Smooth muscle cell (in vitro differentiated cells): ENCODE measurements at regions not wholly inside any gene's neighbourhood (a gene's known extent, or its start where the extent isn't known, plus 50 kb on each side); places are given as distances from the start of the nearest gene placed in this dataset.

Experiments
- DNase-seq: peaks from one replicate; lab custom pipeline; 2025; ENCODE audit not compliant: unreplicated experiment; lab: John Stamatoyannopoulos, UW
- H2AFZ ChIP-seq: fragments of 200-600 bp; sonication (generic); 2 replicates; pipeline ENCODE4 v1.6.0; 2016; ENCODE audit warnings: antibody characterized with exemption, low read depth, mild to moderate bottlenecking
- H3F3A ChIP-seq: fragments of 200-600 bp; sonication (generic); 2 replicates; pipeline ENCODE4 v1.6.0; 2017; ENCODE audit warnings: antibody characterized with exemption, low read depth
- H3K27ac ChIP-seq: fragments of 200-600 bp; sonication (generic); 2 replicates; pipeline ENCODE4 v1.5.1; 2016; ENCODE audit warnings: low read depth, mild to moderate bottlenecking
- H3K27me3 ChIP-seq: fragments of 200-600 bp; sonication (generic); 2 replicates; pipeline ENCODE4 v1.6.1; 2016; ENCODE audit warnings: low read depth, mild to moderate bottlenecking
- H3K36me3 ChIP-seq: fragments of 200-600 bp; sonication (generic); 2 replicates; pipeline ENCODE4 v1.5.1; 2016; ENCODE audit warnings: low read depth
- H3K4me1 ChIP-seq: fragments of 200-600 bp; sonication (generic); 2 replicates; pipeline ENCODE4 v1.5.1; 2016; ENCODE audit warnings: low read depth
- H3K4me2 ChIP-seq: fragments of 200-600 bp; sonication (generic); 2 replicates; pipeline ENCODE4 v1.6.0; 2016; ENCODE audit warnings: mild to moderate bottlenecking
- H3K4me3 ChIP-seq: fragments of 200-600 bp; sonication (generic); 2 replicates; pipeline ENCODE4 v1.5.1; 2016; ENCODE audit warnings: mild to moderate bottlenecking
- H3K79me2 ChIP-seq: fragments of 200-600 bp; sonication (generic); 2 replicates; pipeline ENCODE4 v1.6.0; 2016; ENCODE audit warnings: low read depth, mild to moderate bottlenecking
- H3K9ac ChIP-seq: fragments of 200-600 bp; sonication (generic); 2 replicates; pipeline ENCODE4 v1.6.0; 2016; ENCODE audit warnings: low read depth
- H3K9me3 ChIP-seq: fragments of 200-600 bp; sonication (generic); replicated peaks from 2 replicates; pipeline ENCODE4 v1.5.1; 2016; ENCODE audit warnings: low read depth
- H4K20me1 ChIP-seq: fragments of 200-600 bp; sonication (generic); 2 replicates; pipeline ENCODE4 v1.6.0; 2016; ENCODE audit warnings: low read depth
- WGBS: methylation state at CpG from one replicate; pipeline ENCODE4 v1.1.7; 2016; ENCODE audit warnings: low lambda C conversion rate; 5-methylcytosine and 5-hydroxymethylcytosine counted together
- TF ChIP-seq, protein P1 (sequence below): fragments of 200-600 bp; sonication (generic); IDR thresholded peaks from 2 replicates; pipeline ENCODE4 v1.5.1; 2017; ENCODE audit warnings: borderline replicate concordance, mild to moderate bottlenecking, antibody characterized with exemption; ENCODE audit not compliant: insufficient read depth, poor library complexity, severe bottlenecking

- Histone ChIP-seq H3K79me2 (no peaks in the 10 kb centered on the region), H3K27ac (no peak overlapping the region), H4K20me1 (no peaks in the 10 kb centered on the region), H3K9ac (no peak overlapping the region), H3K4me2 (no peak overlapping the region), H3K36me3 (no peaks in the 10 kb centered on the region), H3K27me3 (no peaks in the 10 kb centered on the region), H3K9me3 (no peaks in the 10 kb centered on the region), H3K4me1 (no peaks in the 10 kb centered on the region), H3K4me3 (no peak overlapping the region), H3F3A (no peaks in the 10 kb centered on the region), H2AFZ (no peak overlapping the region)
- TF ChIP-seq, protein P1, sequence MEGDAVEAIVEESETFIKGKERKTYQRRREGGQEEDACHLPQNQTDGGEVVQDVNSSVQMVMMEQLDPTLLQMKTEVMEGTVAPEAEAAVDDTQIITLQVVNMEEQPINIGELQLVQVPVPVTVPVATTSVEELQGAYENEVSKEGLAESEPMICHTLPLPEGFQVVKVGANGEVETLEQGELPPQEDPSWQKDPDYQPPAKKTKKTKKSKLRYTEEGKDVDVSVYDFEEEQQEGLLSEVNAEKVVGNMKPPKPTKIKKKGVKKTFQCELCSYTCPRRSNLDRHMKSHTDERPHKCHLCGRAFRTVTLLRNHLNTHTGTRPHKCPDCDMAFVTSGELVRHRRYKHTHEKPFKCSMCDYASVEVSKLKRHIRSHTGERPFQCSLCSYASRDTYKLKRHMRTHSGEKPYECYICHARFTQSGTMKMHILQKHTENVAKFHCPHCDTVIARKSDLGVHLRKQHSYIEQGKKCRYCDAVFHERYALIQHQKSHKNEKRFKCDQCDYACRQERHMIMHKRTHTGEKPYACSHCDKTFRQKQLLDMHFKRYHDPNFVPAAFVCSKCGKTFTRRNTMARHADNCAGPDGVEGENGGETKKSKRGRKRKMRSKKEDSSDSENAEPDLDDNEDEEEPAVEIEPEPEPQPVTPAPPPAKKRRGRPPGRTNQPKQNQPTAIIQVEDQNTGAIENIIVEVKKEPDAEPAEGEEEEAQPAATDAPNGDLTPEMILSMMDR: no peak
- 62% methylated on average over 2 of the region's 2 CpGs for WGBS
- no peak for DNase-seq
Observed at GRCh38 chr16:64579712-64580111, 542.2 kb downstream of the CDH11 start.

DNA sequence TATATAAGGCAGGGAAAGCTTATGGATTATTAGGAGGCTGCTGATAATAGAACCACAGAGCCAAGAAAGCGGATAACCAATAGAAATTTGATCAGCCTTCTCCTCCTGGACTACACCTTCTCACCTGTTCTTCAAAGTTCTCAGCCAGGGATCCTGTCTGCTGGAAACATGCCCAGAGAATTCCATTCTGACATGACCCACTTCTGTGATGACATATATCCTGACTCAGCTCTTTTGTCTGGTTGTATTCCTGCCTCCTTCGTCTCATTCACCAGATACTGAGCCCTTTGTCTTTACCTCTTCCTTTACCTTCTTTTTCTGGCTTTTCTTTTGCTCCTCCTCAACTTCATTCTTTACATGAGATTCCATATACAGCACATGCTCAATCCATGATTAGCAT, 576.1 kb downstream of the CDH11 start:
- no peak overlapping the region for H3K9ac ChIP-seq
- WGBS: 79% methylated on average over 2 of the region's 2 CpGs
- no peaks in the 10 kb centered on the region for H3F3A ChIP-seq
- no peak for DNase-seq
- no peaks in the 10 kb centered on the region for H3K27me3 ChIP-seq
- H4K20me1 ChIP-seq: no peaks in the 10 kb centered on the region
- no peaks in the 10 kb centered on the region for H3K4me1 ChIP-seq
- no peak overlapping the region for H3K27ac ChIP-seq
- H3K9me3 ChIP-seq: no peaks in the 10 kb centered on the region
- TF ChIP-seq, protein P1: no peak
- H3K79me2 ChIP-seq: no peaks in the 10 kb centered on the region
- H2AFZ ChIP-seq: no peak overlapping the region
- no peak overlapping the region for H3K4me2 ChIP-seq
- H3K4me3 ChIP-seq: no peak overlapping the region
- no peaks in the 10 kb centered on the region for H3K36me3 ChIP-seq

- no peaks in the 10 kb centered on the region for H3K36me3 ChIP-seq
- H4K20me1 ChIP-seq: no peaks in the 10 kb centered on the region
- no peaks in the 10 kb centered on the region for H3F3A ChIP-seq
- no peaks in the 10 kb centered on the region for H3K27me3 ChIP-seq
- TF ChIP-seq, protein P1: no peak
- WGBS: 88% methylated on average over 1 of the region's 1 CpG
- no peak overlapping the region for H3K9ac ChIP-seq
- no peak for DNase-seq
- H3K79me2 ChIP-seq: no peaks in the 10 kb centered on the region
- H3K9me3 ChIP-seq: no peaks in the 10 kb centered on the region
- H3K4me2 ChIP-seq: no peak overlapping the region
- H3K27ac ChIP-seq: no peak overlapping the region
- no peaks in the 10 kb centered on the region for H3K4me1 ChIP-seq
- H2AFZ ChIP-seq: no peak overlapping the region
- H3K4me3 ChIP-seq: no peak overlapping the region
Observed at GRCh38 chr16:64544859-64545258, 577.0 kb downstream of the CDH11 start.

DNA sequence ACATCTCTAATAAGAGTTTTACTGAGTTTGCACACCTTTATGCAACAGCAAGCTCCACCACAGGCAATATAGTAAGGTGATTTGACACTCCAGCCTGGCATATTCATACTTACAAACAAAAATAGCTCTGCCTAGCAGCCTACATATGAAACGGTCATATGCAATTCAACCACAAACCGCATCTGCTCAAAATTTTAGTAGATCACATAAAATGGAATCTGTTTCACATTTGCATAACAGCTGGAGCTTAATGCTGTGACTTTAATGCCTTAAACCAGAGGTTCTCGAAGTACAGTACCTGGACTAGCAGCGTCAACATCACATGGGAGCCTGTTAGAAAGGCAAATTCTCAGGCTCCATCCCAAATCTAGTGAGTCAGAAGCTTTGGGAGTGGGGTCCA, 578.4 kb downstream of the CDH11 start:
- H3K27ac ChIP-seq: no peak overlapping the region

More for the DNA sequence above, 578.4 kb downstream of the CDH11 start:
- TF ChIP-seq, protein P1: no peak
- no peaks in the 10 kb centered on the region for H3K9me3 ChIP-seq
- no peaks in the 10 kb centered on the region for H3K27me3 ChIP-seq
- H3K36me3 ChIP-seq: no peaks in the 10 kb centered on the region
- H3K4me3 ChIP-seq: no peak overlapping the region
- H2AFZ ChIP-seq: no peak overlapping the region
- no peak for DNase-seq
- no peaks in the 10 kb centered on the region for H3F3A ChIP-seq
- no peaks in the 10 kb centered on the region for H4K20me1 ChIP-seq
- no peak overlapping the region for H3K4me2 ChIP-seq
- H3K4me1 ChIP-seq: no peaks in the 10 kb centered on the region
- H3K9ac ChIP-seq: no peak overlapping the region
- 81% methylated on average over 4 of the region's 4 CpGs for WGBS
- no peaks in the 10 kb centered on the region for H3K79me2 ChIP-seq
